ENCODE measurements at regions not wholly inside any gene's neighbourhood (a gene's known extent, or its start where the extent isn't known, plus 50 kb on each side); places are given as distances from the start of the nearest gene placed in this dataset.
"Not testable (repeated sequence)": the region's sequence is repeated elsewhere in the genome, so short reads cannot be mapped to it uniquely, and the experiment has no call there.

GRCh38 chr3:145517416-145517815, 643.6 kb downstream of the PLOD2 start:
- not testable (repeated sequence) for DNase-seq

GRCh38 chr3:145518639-145519038, 642.3 kb downstream of the PLOD2 start:
- DNase-seq: no peak

GRCh38 chr3:145519398-145520047, 641.5 kb downstream of the PLOD2 start:
- DNase-seq: no peak

- no peak for DNase-seq
Observed at GRCh38 chr3:145522179-145522578, 638.8 kb downstream of the PLOD2 start.

- DNase-seq: no peak
Observed at GRCh38 chr3:145522893-145523651, 637.9 kb downstream of the PLOD2 start.

- DNase-seq: no peak
Observed at GRCh38 chr3:145531548-145531947, 629.4 kb downstream of the PLOD2 start.

GRCh38 chr3:145533696-145534095, 627.3 kb downstream of the PLOD2 start:
- no peak for DNase-seq

- DNase-seq: no peak
Observed at GRCh38 chr3:145536461-145536860, 624.5 kb downstream of the PLOD2 start.

GRCh38 chr3:145550522-145550921, 610.5 kb downstream of the PLOD2 start:
- DNase-seq: no peak

GRCh38 chr3:145557405-145557804, 603.6 kb downstream of the PLOD2 start:
- no peak for DNase-seq

- DNase-seq: no peak
Observed at GRCh38 chr3:145578471-145578870, 582.5 kb downstream of the PLOD2 start.

- no peak for DNase-seq
Observed at GRCh38 chr3:145581694-145582093, 579.3 kb downstream of the PLOD2 start.

- no peak for DNase-seq
Observed at GRCh38 chr3:145604851-145605250, 556.1 kb downstream of the PLOD2 start.

GRCh38 chr3:145620002-145620401, 541.0 kb downstream of the PLOD2 start:
- DNase-seq: no peak

GRCh38 chr3:145620486-145620885, 540.5 kb downstream of the PLOD2 start:
- no peak for DNase-seq

GRCh38 chr3:145623349-145623748, 537.6 kb downstream of the PLOD2 start:
- DNase-seq: no peak

GRCh38 chr3:145628211-145628610, 532.8 kb downstream of the PLOD2 start:
- no peak for DNase-seq

GRCh38 chr3:145637105-145637504, 523.9 kb downstream of the PLOD2 start:
- DNase-seq: no peak

GRCh38 chr3:145639003-145639606, 521.9 kb downstream of the PLOD2 start:
- no peak for DNase-seq

GRCh38 chr3:145639875-145640274, 521.1 kb downstream of the PLOD2 start:
- no peak for DNase-seq

GRCh38 chr3:145648396-145648795, 512.6 kb downstream of the PLOD2 start:
- no peak for DNase-seq

GRCh38 chr3:145649368-145649887, 511.6 kb downstream of the PLOD2 start:
- DNase-seq: no peak

GRCh38 chr3:145650170-145650569, 510.8 kb downstream of the PLOD2 start:
- DNase-seq: no peak

GRCh38 chr3:145671121-145671520, 489.9 kb downstream of the PLOD2 start:
- no peak for DNase-seq

All from SHP77 (cell line).